ENCODE measurements at regions not wholly inside any gene's neighbourhood (a gene's known extent, or its start where the extent isn't known, plus 50 kb on each side); places are given as distances from the start of the nearest gene placed in this dataset.

GRCh38 chr3:3902161-3902560, 102.9 kb downstream of the LRRN1 start:
- TF ChIP-seq CTCF (IDR thresholded peaks at IDR 0.05), result no peak
- TF ChIP-seq POLR2AphosphoS5 (IDR thresholded peaks at IDR 0.05), result no peak
